ENCODE measurements at regions not wholly inside any gene's neighbourhood (a gene's known extent, or its start where the extent isn't known, plus 50 kb on each side); places are given as distances from the start of the nearest gene placed in this dataset.

DNA sequence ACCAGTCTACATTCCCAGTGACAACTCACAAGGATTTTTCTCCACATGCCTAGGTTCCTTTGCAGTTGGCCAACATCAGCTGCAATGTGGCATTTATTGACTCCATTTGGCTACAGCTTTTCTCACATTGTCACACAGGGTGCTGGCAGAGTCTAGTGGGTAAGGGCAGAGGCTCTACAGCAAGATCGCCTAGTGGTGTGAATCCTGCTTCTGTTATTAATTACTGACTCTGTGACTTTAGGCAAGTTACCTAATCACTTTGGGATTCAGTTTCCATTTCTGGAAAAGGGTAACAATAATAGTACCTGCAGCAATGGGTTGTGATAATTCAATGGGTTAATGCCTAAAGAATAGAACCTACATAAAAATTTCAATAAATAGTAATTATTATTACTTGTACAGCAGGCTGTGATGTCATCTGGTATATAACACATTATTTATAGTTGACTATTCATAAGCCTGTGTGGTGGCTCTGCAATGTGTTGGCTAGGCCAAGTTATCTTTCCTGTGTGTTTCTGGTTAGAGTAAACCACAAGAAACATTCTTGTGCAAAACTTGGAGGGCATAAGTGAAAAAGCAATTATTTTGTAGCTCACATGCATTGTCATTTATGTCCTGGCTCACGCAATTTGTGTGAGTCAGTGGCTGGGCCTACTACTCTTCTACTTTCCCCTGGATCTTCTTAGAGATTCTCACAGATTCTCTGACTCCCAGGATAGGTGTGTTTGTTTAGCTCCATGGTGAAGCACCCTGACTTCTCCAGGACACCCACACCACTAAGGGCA lies 59.5 kb downstream of the PTGS2 start:
- Histone ChIP-seq H2BK12ac (ENCODE audit: low read length) (no peak overlapping the region), H3K27ac (ENCODE audit: low read depth, low read length) (no peak overlapping the region), H3K23ac (ENCODE audit: low read length) (no peak overlapping the region), H3K4me2 (ENCODE audit: low read length) (no peak overlapping the region), H3K18ac (ENCODE audit: low read length) (no peak overlapping the region), H3K36me3 (ENCODE audit: control insufficient read depth in 1 of 2, insufficient read depth in 2 of 2, low read length in 2 of 2) (no peaks in the 10 kb centered on the region), H3K9me3 (ENCODE audit: insufficient read depth, low read depth, low read length) (no peaks in the 10 kb centered on the region), H3K27me3 (ENCODE audit: insufficient read depth, low read length) (no peaks in the 10 kb centered on the region), H2BK120ac (ENCODE audit: insufficient read depth, low read length, poor library complexity) (no peak overlapping the region), H3K4me1 (ENCODE audit: control insufficient read depth in 1 of 2, insufficient read depth in 2 of 2, low read length in 2 of 2) (peaks cover 0 to 2% of the 10 kb centered on the region in 2 experiments), H3K79me2 (ENCODE audit: control insufficient read depth, insufficient read depth, low read length, poor library complexity) (no peaks in the 10 kb centered on the region), H3K79me1 (ENCODE audit: low read length) (no peaks in the 10 kb centered on the region), H3K4me3 (ENCODE audit: low read depth, low read length) (no peak overlapping the region), H4K91ac (ENCODE audit: low read depth, low read length) (no peak overlapping the region), H2BK5ac (ENCODE audit: low read depth, low read length, poor library complexity) (no peak overlapping the region), H3K9ac (ENCODE audit: low read length) (no peak overlapping the region), H3K14ac (ENCODE audit: low read length) (no peak overlapping the region), H4K12ac (ENCODE audit: low read depth, low read length) (no peak overlapping the region), H2AFZ (ENCODE audit: insufficient read depth, low read length, poor library complexity) (no peak overlapping the region), H3K4ac (ENCODE audit: low read depth, low read length) (no peak overlapping the region), H2AK5ac (ENCODE audit: low read length) (no peak overlapping the region), H4K8ac (ENCODE audit: low read depth, low read length) (no peak overlapping the region)
- DNase-seq = peak in 1 of 2 donors; percentile 3
- no CpG with 5 or more reads among the region's 2 CpGs for WGBS (ENCODE audit: extremely low coverage, insufficient coverage, insufficient read length)

DNA sequence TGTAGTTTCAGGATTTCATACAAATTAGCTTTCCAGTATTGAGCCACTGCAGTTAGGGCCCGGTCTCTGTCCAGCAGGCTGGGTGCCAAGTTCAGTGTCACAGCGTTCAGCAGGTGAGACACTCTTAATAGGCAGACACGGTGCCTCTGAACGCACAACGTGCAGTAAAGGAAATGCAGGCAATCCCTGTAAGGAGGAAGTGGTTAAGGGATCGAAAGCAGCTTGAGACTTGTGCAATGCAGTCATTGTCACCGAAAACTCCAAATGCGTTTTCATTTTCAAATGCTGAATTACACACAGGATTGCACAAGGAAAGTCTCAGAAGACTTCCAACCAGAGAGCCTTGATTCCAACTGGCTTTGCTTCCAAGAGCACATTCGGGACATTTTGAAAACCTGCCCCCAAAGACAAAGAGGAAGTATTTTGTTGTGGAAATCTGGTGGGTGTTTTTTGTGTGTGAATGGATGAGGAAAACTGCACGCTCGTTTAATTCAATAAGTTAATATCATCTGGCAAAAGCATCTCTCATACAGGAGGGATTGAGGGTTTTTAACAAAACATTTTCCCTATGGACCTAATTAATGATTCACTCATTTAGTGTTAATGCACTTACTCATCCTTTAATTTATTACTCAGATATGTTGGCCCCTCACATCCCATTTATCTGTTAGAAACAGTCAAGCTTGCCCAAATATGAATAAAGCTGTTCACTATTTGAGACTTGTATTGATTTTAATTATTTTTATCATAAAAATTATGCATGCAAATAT lies 61.6 kb downstream of the PTGS2 start:
- Histone ChIP-seq H2AK5ac (ENCODE audit: low read length) (no peak overlapping the region), H3K36me3 (ENCODE audit: control insufficient read depth in 1 of 2, insufficient read depth in 2 of 2, low read length in 2 of 2) (no peaks in the 10 kb centered on the region), H3K79me2 (ENCODE audit: control insufficient read depth, insufficient read depth, low read length, poor library complexity) (no peaks in the 10 kb centered on the region), H4K12ac (ENCODE audit: low read depth, low read length) (no peak overlapping the region), H2AFZ (ENCODE audit: insufficient read depth, low read length, poor library complexity) (no peak overlapping the region), H3K27me3 (ENCODE audit: insufficient read depth, low read length) (no peaks in the 10 kb centered on the region), H3K79me1 (ENCODE audit: low read length) (no peaks in the 10 kb centered on the region), H3K4me1 (ENCODE audit: control insufficient read depth in 1 of 2, insufficient read depth in 2 of 2, low read length in 2 of 2) (peaks cover 0 to 2% of the 10 kb centered on the region in 2 experiments), H2BK120ac (ENCODE audit: insufficient read depth, low read length, poor library complexity) (no peak overlapping the region), H3K27ac (ENCODE audit: low read depth, low read length) (no peak overlapping the region), H3K18ac (ENCODE audit: low read length) (no peak overlapping the region), H3K23ac (ENCODE audit: low read length) (peak overlapping the region; percentile 67), H3K14ac (ENCODE audit: low read length) (no peak overlapping the region), H3K9ac (ENCODE audit: low read length) (peak overlapping the region; percentile 34), H2BK5ac (ENCODE audit: low read depth, low read length, poor library complexity) (no peak overlapping the region), H4K91ac (ENCODE audit: low read depth, low read length) (no peak overlapping the region), H3K4ac (ENCODE audit: low read depth, low read length) (no peak overlapping the region), H3K4me2 (ENCODE audit: low read length) (no peak overlapping the region), H3K9me3 (ENCODE audit: insufficient read depth, low read depth, low read length) (no peaks in the 10 kb centered on the region), H4K8ac (ENCODE audit: low read depth, low read length) (no peak overlapping the region), H2BK12ac (ENCODE audit: low read length) (no peak overlapping the region), H3K4me3 (ENCODE audit: low read depth, low read length) (no peak overlapping the region)
- no CpG with 5 or more reads among the region's 11 CpGs for WGBS (ENCODE audit: extremely low coverage, insufficient coverage, insufficient read length)
- peak; percentile 33 to 52 for DNase-seq

GRCh38 chr1:186617926-186618325 lies 62.3 kb downstream of the PTGS2 start:
- H3K79me1 ChIP-seq (ENCODE audit: low read length) = no peaks in the 10 kb centered on the region
- no peaks in the 10 kb centered on the region for H3K36me3 ChIP-seq (ENCODE audit: control insufficient read depth in 1 of 2, insufficient read depth in 2 of 2, low read length in 2 of 2)
- H4K8ac ChIP-seq (ENCODE audit: low read depth, low read length) = no peak overlapping the region
- H3K9ac ChIP-seq (ENCODE audit: low read length) = no peak overlapping the region
- no peaks in the 10 kb centered on the region for H3K79me2 ChIP-seq (ENCODE audit: control insufficient read depth, insufficient read depth, low read length, poor library complexity)
- no peak overlapping the region for H3K4me3 ChIP-seq (ENCODE audit: low read depth, low read length)
- no peak overlapping the region for H3K23ac ChIP-seq (ENCODE audit: low read length)
- no peak overlapping the region for H3K14ac ChIP-seq (ENCODE audit: low read length)
- H2BK120ac ChIP-seq (ENCODE audit: insufficient read depth, low read length, poor library complexity) = no peak overlapping the region
- no peak overlapping the region for H2AFZ ChIP-seq (ENCODE audit: insufficient read depth, low read length, poor library complexity)
- no peak overlapping the region for H3K4ac ChIP-seq (ENCODE audit: low read depth, low read length)
- H2AK5ac ChIP-seq (ENCODE audit: low read length) = no peak overlapping the region
- no peak overlapping the region for H4K12ac ChIP-seq (ENCODE audit: low read depth, low read length)
- no peak overlapping the region for H2BK5ac ChIP-seq (ENCODE audit: low read depth, low read length, poor library complexity)
- no peaks in the 10 kb centered on the region for H3K27me3 ChIP-seq (ENCODE audit: insufficient read depth, low read length)
- peaks cover 0 to 2% of the 10 kb centered on the region in 2 experiments for H3K4me1 ChIP-seq (ENCODE audit: control insufficient read depth in 1 of 2, insufficient read depth in 2 of 2, low read length in 2 of 2)
- peak in 1 of 2 donors; percentile 7 for DNase-seq
- H3K9me3 ChIP-seq (ENCODE audit: insufficient read depth, low read depth, low read length) = no peaks in the 10 kb centered on the region
- H2BK12ac ChIP-seq (ENCODE audit: low read length) = no peak overlapping the region
- WGBS (ENCODE audit: extremely low coverage, insufficient coverage, insufficient read length) = no CpG with 5 or more reads among the region's 7 CpGs
- no peak overlapping the region for H4K91ac ChIP-seq (ENCODE audit: low read depth, low read length)
- H3K27ac ChIP-seq (ENCODE audit: low read depth, low read length) = no peak overlapping the region
- H3K18ac ChIP-seq (ENCODE audit: low read length) = no peak overlapping the region
- H3K4me2 ChIP-seq (ENCODE audit: low read length) = no peak overlapping the region

GRCh38 chr1:186616511-186616910 lies 63.7 kb downstream of the PTGS2 start:
- no peak overlapping the region for H3K23ac ChIP-seq (ENCODE audit: low read length)
- no peaks in the 10 kb centered on the region for H3K36me3 ChIP-seq (ENCODE audit: control insufficient read depth in 1 of 2, insufficient read depth in 2 of 2, low read length in 2 of 2)
- H2AFZ ChIP-seq (ENCODE audit: insufficient read depth, low read length, poor library complexity) = no peak overlapping the region
- no peak overlapping the region for H3K14ac ChIP-seq (ENCODE audit: low read length)
- no peak overlapping the region for H4K91ac ChIP-seq (ENCODE audit: low read depth, low read length)
- H2AK5ac ChIP-seq (ENCODE audit: low read length) = no peak overlapping the region
- DNase-seq = no peak
- no peak overlapping the region for H3K27ac ChIP-seq (ENCODE audit: low read depth, low read length)
- no peaks in the 10 kb centered on the region for H3K9me3 ChIP-seq (ENCODE audit: insufficient read depth, low read depth, low read length)
- no peak overlapping the region for H3K18ac ChIP-seq (ENCODE audit: low read length)
- no peak overlapping the region for H2BK120ac ChIP-seq (ENCODE audit: insufficient read depth, low read length, poor library complexity)
- no peaks in the 10 kb centered on the region for H3K79me1 ChIP-seq (ENCODE audit: low read length)
- peaks cover 0 to 2% of the 10 kb centered on the region in 2 experiments for H3K4me1 ChIP-seq (ENCODE audit: control insufficient read depth in 1 of 2, insufficient read depth in 2 of 2, low read length in 2 of 2)
- no peak overlapping the region for H4K8ac ChIP-seq (ENCODE audit: low read depth, low read length)
- no peak overlapping the region for H4K12ac ChIP-seq (ENCODE audit: low read depth, low read length)
- no peaks in the 10 kb centered on the region for H3K27me3 ChIP-seq (ENCODE audit: insufficient read depth, low read length)
- H3K4me2 ChIP-seq (ENCODE audit: low read length) = no peak overlapping the region
- H3K4ac ChIP-seq (ENCODE audit: low read depth, low read length) = no peak overlapping the region
- no peaks in the 10 kb centered on the region for H3K79me2 ChIP-seq (ENCODE audit: control insufficient read depth, insufficient read depth, low read length, poor library complexity)
- no peak overlapping the region for H3K9ac ChIP-seq (ENCODE audit: low read length)
- H2BK12ac ChIP-seq (ENCODE audit: low read length) = no peak overlapping the region
- no peak overlapping the region for H3K4me3 ChIP-seq (ENCODE audit: low read depth, low read length)
- no peak overlapping the region for H2BK5ac ChIP-seq (ENCODE audit: low read depth, low read length, poor library complexity)
